ENCODE measurements at regions not wholly inside any gene's neighbourhood (a gene's known extent, or its start where the extent isn't known, plus 50 kb on each side); places are given as distances from the start of the nearest gene placed in this dataset.

DNA sequence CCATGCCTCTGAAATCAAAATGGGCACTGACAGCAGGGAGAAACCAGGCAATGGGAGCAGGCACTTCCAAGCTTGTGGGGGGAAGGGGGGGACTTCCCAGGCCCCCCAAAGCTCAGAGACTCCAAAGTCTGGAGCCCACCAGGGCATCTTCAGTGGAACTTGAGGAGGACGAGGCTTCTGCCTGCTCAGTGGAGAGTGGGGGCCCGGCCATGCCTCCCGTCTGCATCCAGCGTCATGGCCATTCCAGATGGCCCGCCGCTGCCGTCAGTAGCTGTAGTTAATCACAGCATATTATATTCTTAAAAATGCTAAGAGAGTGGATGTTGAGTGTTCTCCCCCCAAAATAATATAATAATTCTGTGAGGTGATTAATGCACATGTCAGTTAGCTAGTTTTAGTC lies 315.2 kb downstream of the KCNJ2 start:
- no peak for DNase-seq (ENCODE audit: low read depth in 1 of 2, low spot score in 1 of 2)
- no peak overlapping the region for H3K27ac ChIP-seq (replicated peaks)
- no peak for TF ChIP-seq POLR2AphosphoS5 (IDR thresholded peaks at IDR 0.05; ENCODE audit: low read depth)
- TF ChIP-seq REST (IDR thresholded peaks at IDR 0.05; ENCODE audit: insufficient replicate concordance, low read depth), result no peak
- TF ChIP-seq, protein P1, sequence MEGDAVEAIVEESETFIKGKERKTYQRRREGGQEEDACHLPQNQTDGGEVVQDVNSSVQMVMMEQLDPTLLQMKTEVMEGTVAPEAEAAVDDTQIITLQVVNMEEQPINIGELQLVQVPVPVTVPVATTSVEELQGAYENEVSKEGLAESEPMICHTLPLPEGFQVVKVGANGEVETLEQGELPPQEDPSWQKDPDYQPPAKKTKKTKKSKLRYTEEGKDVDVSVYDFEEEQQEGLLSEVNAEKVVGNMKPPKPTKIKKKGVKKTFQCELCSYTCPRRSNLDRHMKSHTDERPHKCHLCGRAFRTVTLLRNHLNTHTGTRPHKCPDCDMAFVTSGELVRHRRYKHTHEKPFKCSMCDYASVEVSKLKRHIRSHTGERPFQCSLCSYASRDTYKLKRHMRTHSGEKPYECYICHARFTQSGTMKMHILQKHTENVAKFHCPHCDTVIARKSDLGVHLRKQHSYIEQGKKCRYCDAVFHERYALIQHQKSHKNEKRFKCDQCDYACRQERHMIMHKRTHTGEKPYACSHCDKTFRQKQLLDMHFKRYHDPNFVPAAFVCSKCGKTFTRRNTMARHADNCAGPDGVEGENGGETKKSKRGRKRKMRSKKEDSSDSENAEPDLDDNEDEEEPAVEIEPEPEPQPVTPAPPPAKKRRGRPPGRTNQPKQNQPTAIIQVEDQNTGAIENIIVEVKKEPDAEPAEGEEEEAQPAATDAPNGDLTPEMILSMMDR (IDR thresholded peaks at IDR 0.05; ENCODE audit: insufficient read depth, low read length), result no peak
- TF ChIP-seq GABPA (IDR thresholded peaks at IDR 0.05; ENCODE audit: low read depth), result no peak
- TF ChIP-seq SPI1 (IDR thresholded peaks at IDR 0.05; ENCODE audit: borderline replicate concordance, low read depth), result no peak
- no peaks in the 10 kb centered on the region for H3K27me3 ChIP-seq (ENCODE audit: insufficient read depth, poor library complexity, severe bottlenecking)
- H3K4me3 ChIP-seq (replicated peaks; ENCODE audit: insufficient read depth, low read length), result no peak overlapping the region

DNA sequence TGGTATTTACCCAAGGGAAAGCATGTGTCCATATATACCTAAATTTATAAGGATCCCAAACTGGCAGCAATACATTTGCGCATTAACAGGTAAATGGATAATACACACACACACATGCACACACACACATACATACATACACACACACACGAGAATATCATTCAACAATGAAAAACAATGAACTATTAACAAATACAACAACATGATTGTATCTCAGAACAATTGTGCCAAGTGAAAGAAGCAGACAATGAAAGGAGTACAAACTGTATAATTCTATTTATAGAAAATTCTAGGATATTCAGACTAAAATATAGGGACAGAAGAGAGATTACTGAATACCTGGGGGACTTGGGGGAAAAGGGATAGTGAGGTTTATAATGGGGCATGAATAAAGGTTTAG lies 323.0 kb downstream of the KCNJ2 start:
- DNase-seq (ENCODE audit: low read depth in 1 of 2, low spot score in 1 of 2), result no peak
- no peak overlapping the region for H3K4me3 ChIP-seq (replicated peaks; ENCODE audit: insufficient read depth, low read length)
- TF ChIP-seq POLR2AphosphoS5 (IDR thresholded peaks at IDR 0.05; ENCODE audit: low read depth), result no peak
- TF ChIP-seq SPI1 (IDR thresholded peaks at IDR 0.05; ENCODE audit: borderline replicate concordance, low read depth), result no peak
- no peak for TF ChIP-seq REST (IDR thresholded peaks at IDR 0.05; ENCODE audit: insufficient replicate concordance, low read depth)
- TF ChIP-seq, protein P1 (IDR thresholded peaks at IDR 0.05; ENCODE audit: insufficient read depth, low read length), result no peak
- TF ChIP-seq GABPA (IDR thresholded peaks at IDR 0.05; ENCODE audit: low read depth), result no peak
- H3K27ac ChIP-seq (replicated peaks), result no peak overlapping the region
- no peaks in the 10 kb centered on the region for H3K27me3 ChIP-seq (ENCODE audit: insufficient read depth, poor library complexity, severe bottlenecking)

DNA sequence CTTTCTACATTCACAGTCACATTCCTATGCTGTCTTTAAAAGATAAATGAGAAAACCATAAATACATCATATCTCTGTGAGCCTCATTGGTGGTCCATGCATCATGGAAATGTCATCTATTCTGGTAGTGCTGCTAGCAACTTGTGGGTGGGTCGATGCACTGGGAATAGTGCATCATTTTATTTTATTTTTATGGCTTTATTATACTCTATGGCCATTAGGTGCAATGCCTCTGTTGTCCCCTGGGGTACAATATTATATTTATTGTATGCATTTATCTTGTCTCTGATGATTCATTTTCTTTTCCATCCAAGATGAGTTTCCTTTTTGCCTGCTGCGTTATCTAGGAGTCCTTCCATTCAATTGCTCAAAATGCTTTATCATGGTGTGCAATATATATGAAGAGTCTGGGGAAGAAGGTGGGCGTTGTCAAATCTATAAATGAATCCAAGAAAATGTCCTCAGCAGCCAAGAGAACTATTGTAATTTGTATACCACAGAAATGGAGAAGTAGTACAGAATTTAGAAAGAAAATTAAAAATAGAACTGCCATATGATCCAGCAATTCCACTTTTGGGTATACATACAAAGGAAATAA lies 324.0 kb downstream of the KCNJ2 start:
- DNase-seq (ENCODE audit: low read depth in 1 of 2, low spot score in 1 of 2), result no peak
- H3K4me3 ChIP-seq (replicated peaks; ENCODE audit: insufficient read depth, low read length), result no peak overlapping the region
- TF ChIP-seq, protein P1 (IDR thresholded peaks at IDR 0.05; ENCODE audit: insufficient read depth, low read length), result no peak
- H3K27ac ChIP-seq (replicated peaks), result no peak overlapping the region
- no peaks in the 10 kb centered on the region for H3K27me3 ChIP-seq (ENCODE audit: insufficient read depth, poor library complexity, severe bottlenecking)

DNA sequence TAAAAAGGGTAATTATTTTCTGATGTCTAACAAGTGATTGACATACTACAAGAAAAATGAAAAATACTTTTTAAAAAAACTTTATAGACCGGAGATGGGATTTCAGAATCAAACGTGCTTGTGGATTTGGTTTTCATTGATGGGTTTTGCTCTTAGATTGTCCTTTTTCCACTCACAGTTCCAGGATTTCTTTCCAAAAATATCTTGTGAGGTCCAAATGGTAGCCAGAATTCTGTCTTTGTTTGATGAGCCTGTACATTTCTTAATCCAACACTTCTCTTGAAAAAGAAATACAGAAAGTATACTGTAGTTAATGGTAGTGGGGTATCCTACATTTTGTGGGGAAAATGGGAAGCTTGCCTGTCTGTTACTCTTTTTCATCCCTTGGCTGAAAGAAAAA lies 329.3 kb downstream of the KCNJ2 start:
- Histone ChIP-seq H3K4me3 (replicated peaks; ENCODE audit: insufficient read depth, low read length) (no peak overlapping the region), H3K27me3 (ENCODE audit: insufficient read depth, poor library complexity, severe bottlenecking) (no peaks in the 10 kb centered on the region), H3K27ac (replicated peaks) (no peak overlapping the region)
- DNase-seq (ENCODE audit: low read depth in 1 of 2, low spot score in 1 of 2), result no peak
- TF ChIP-seq POLR2AphosphoS5 (IDR thresholded peaks at IDR 0.05; ENCODE audit: low read depth), result no peak
- TF ChIP-seq, protein P1 (IDR thresholded peaks at IDR 0.05; ENCODE audit: insufficient read depth, low read length), result no peak
- no peak for TF ChIP-seq REST (IDR thresholded peaks at IDR 0.05; ENCODE audit: insufficient replicate concordance, low read depth)

Data from HL-60 (cell line).